Stimulated activated CD8-positive, alpha-beta memory T cell treated with anti-CD3 and anti-CD28 coated beads, Interleukin-12 subunit alpha, Interleukin-12 subunit beta, amount 100 ng/mL, for 1 hour (primary cell): ENCODE measurements at regions not wholly inside any gene's neighbourhood (a gene's known extent, or its start where the extent isn't known, plus 50 kb on each side); places are given as distances from the start of the nearest gene placed in this dataset.
"Not testable (repeated sequence)": the region's sequence is repeated elsewhere in the genome, so short reads cannot be mapped to it uniquely, and the experiment has no call there.

Experiments
- DNase-seq: peaks from one replicate; pipeline ENCODE4 v3.0.0-alpha.2; 2020; ENCODE audit warnings: low read depth

- no peak for DNase-seq
These were observed 131.0 kb upstream of the ZEB2 start for GRCh38 chr2:144650907-144651306.

DNA sequence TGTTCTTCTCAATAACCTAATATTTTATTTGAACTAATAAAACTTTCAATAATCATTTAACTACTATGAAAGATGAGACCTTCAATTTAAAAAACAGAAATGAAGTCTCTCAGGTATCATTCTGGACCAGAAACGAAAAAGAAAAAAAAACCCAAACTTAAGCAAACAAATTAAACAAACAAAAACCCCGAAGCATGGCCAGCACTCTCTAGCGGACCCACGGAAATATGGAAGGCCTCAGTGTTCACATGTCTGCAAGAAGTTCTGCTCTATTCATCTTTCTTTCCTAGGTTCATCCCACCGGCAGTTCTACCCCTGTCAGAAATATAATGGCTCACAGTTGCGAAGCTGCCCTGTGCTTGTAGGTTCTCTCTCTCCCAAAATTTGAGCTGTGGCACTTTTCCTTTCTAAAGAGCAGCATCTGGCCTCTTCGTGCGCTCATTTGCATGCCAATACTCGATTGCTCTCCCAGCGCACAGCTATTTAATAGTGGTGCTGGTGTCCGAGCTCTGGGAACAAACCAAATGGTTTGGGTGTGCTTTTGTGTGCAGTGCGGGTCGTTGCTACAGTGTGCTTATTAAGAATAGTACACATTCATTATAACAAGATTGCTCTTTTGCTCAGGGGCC, 129.0 kb upstream of the ZEB2 start:
- DNase-seq = no peak

GRCh38 chr2:144645083-144645778, 125.3 kb upstream of the ZEB2 start:
- DNase-seq = no peak

DNA sequence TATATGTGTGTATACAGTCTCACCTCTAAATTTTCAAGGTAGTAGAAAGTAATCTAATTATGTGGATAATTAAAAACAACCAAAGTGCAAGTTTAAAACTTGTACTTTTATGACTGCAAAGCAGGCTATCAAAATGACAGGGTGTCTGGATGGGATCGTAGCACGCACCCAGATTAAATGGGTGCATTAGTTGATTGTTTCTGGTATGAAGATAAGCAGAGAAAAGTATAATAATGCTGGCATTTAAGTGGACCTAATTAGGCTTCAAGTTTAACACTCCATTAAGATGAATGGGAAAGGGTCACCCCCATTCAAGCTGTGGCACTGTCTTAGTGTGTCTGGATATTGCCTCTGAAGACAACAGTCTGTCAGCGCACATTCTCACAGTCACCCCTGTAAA, 124.6 kb upstream of the ZEB2 start:
- DNase-seq = no peak

DNA sequence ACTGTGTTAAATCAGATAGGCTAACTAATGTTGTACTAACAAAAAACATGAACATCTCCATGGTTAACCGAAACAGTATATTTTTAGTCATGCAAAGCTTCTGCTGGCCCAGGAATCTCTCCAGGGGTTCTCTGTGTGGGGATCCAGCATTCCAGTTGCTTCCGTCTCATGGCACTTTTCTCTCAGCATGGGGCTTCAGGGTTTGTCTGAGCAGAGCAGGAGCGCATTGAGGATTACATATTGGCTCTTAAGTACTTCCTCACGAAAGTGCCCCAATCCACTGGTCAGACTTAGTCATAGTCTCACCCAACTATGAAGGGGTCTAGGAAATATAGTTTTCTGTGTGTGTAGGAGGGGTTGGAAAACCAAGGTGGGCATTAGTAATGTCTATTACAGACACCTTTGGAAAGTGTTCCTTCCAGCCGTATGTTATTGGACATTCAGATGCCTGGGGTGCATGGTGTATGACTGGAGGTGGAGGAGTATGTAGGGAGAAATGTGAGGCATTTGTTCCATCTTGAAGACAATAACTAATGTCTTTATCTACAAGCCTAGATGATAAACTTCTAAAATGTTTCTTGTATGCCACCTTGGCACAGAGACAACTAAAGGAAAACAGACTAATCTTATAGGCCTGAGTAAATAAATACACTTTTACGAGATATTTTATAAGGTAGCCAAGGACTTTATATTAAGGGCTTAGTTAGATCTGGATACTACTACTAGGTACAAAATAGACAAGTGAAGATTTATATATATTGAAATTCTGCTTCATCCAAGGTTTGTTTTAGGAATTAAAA, 123.8 kb upstream of the ZEB2 start:
- DNase-seq = no peak

DNA sequence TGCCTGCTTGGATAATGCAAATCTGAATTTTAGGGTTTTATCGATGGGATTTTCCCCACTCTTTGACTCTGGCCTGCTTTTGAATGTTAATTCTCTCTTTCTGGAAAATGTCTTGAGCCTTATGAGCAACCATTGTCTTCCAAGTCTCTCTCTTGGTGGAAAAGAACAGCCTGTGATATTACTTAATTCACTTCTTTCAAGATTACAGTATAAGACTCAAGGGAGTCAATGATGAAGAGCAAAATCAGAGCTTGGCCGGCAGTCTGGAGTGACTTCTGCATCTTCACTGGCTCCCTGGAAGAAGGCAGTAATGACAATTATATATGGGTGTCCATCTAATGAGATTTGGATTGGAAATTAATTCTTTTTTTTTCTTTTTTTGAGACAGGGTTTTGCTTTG, 122.9 kb upstream of the ZEB2 start:
- no peak for DNase-seq

GRCh38 chr2:144642131-144642530, 122.2 kb upstream of the ZEB2 start:
- no peak for DNase-seq

DNA sequence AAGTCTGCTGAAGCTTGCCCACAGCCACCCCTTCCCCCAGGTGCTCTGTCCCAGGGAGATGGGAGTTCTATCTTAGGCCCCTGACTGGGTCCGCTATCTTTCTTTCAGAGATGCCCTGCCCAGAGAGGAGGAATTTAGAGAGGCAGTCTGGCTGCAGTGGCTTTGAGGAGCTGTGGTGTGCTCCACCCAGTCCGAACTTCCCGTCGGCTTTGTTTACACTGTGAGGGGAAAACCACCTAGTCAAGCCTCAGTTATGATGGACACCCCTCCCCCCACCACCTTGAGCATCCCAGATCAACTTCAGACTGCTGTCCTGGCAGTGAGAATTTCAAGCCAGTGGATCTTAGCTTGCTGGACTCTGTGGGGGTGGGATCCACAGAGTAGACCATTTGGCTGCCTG, 118.3 kb upstream of the ZEB2 start:
- DNase-seq = not testable (repeated sequence)

- DNase-seq = not testable (repeated sequence)
These were observed 116.9 kb upstream of the ZEB2 start for GRCh38 chr2:144636860-144637259.

DNA sequence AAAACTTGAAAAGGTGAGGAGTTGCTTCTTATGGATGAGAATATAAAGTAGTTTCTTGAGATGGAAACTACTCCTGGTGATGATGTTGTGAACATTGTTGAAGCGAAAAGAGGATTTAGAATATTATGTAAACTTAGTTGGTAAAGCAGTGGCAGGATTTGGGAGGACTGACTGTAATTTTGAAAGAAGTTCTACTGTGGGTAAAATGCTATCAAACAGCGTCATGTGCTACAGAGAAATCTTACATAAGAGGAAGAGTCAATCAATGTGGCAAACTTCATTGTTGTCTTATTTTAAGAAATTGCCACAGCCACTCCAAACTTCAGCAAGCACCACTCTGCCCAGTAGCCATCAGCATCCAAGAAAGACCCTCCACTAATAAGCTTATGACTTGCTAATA, 112.9 kb upstream of the ZEB2 start:
- DNase-seq = no peak

DNA sequence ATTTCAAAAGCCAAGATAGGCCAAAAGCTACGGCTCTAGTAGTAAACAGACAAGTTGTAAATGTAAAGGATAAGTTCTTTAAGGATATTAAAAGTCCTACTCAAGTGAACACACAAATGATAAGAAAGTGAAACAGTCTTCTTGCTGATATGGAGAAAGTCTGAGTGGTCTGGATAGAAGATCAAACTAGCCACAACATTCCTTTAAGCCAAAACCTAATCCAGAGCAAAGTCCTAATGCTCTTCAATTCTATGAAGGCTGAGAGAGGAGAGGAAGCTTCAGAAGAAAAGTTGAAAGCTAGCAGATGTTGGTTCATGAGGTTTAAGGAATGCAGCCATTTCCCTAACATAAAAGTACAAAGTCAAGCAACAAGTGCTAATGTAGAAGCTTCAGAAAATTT, 111.7 kb upstream of the ZEB2 start:
- DNase-seq = no peak

GRCh38 chr2:144630459-144631215, 110.7 kb upstream of the ZEB2 start:
- DNase-seq = no peak

DNA sequence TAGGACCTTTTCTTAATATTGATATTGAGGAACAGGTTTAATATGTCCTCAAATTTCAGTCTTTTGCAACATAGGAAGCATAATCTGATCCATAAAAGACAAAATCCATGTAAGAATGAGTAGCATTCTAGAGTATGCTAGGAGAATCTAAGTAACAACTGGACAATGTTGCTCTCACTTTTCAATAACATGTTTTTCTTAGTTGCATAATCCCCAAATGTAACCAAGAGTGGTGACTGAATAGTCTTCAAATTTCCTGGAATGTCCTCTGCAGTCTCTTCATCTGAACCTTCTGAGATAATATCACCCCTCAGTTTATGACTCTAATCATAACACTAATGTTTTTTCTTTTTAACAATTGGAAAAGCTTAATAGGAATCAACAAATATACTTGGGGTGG, 110.0 kb upstream of the ZEB2 start:
- DNase-seq = no peak

DNA sequence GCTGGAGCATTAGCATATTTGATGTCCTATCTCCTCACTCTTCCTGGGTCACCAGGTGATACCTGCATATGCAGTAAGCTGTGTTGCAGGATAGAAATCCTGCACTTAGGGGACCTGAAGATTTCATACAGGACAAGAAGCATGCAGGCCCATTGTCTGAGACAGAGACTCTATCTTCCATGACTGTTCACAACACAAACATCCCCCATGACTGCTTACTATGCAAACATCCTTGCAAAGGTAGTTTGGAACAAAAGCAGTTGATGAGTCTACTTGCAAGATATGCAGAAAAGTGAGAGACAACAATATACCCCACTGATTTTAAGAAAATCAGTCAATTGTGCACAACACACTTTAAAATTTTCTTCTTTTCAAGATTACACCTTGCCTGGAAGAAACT, 108.6 kb upstream of the ZEB2 start:
- no peak for DNase-seq

DNA sequence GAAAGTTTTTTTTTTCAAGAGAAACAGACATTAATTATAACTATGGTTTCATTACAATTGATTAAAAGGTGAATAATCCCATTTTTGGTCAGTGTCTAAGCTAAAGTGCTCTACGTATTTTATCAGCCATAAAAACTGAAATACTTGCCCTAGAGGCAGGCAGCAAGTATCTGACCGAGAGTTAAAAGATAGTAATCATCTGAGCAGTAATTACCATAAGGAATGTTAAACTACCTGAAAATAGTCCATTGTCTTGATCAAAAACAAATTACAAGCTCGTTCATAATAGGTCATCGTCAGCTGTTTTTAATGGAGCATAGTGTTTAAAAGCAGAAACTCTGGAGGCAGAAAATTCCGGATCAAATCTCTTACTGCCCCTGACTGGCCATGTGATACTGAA, 105.7 kb upstream of the ZEB2 start:
- no peak for DNase-seq

- no peak for DNase-seq
These were observed 105.3 kb upstream of the ZEB2 start for GRCh38 chr2:144625226-144625625.

- DNase-seq = no peak
These were observed 104.5 kb upstream of the ZEB2 start for GRCh38 chr2:144624451-144624850.

GRCh38 chr2:144622373-144622772, 102.5 kb upstream of the ZEB2 start:
- DNase-seq = not testable (repeated sequence)

GRCh38 chr2:144621266-144621665, 101.3 kb upstream of the ZEB2 start:
- DNase-seq = no peak

DNA sequence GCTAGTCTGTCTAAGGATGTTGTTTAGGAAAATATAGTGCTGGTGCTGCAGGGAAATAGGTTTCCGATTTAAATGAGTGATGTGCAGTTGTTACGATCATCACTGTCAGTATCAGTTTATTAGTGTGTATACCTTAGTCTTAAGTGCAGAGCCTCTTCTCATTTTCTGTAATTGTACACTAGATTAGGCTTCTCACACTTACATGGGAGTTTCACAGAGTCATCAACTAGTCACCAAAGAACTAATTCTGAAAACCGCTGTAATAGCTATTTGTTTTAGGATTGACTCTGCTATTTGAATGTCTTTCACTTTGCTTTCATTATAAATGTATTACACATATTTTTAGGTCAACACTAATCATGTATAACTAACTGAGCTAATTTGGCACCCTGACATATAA, 99.8 kb upstream of the ZEB2 start:
- DNase-seq = no peak

GRCh38 chr2:144617171-144617570, 97.3 kb upstream of the ZEB2 start:
- not testable (repeated sequence) for DNase-seq

DNA sequence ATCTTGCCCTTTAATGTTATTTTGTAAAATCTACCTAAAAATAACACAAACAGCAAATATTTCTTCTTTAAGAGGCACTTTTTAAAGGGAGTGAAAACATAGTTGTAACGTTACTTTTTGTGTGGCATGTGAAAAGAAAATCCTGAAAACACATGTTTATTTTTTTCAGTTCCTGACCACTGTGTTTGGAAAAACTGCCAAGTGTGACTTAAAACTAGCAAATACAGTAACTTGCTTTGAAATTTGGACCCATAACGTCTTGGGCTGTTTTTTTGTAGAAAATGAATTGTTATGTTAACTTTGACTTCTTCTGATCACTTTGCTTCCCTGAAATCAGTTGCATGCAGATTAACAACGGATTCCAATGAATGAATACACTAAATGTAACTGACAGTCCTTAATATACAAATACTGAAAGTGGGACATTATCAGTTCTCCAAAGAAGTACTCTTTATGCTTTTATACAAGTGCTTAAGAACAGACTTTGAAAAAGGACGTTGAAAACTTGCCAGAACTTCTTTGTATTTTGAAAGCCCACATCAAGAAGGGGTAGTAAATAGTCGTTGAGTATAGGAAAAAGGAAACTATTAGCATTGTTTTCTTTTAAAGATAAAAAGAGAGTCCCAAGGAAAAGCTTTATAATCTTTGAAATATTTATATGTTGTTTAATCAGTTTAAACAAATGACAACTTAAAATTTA, 96.1 kb upstream of the ZEB2 start:
- DNase-seq = no peak
